Suppressor macrophage (primary cell): ENCODE measurements at regions not wholly inside any gene's neighbourhood (a gene's known extent, or its start where the extent isn't known, plus 50 kb on each side); places are given as distances from the start of the nearest gene placed in this dataset.
"Not testable (repeated sequence)": the region's sequence is repeated elsewhere in the genome, so short reads cannot be mapped to it uniquely, and the experiment has no call there.

Experiments
- DNase-seq, 4 experiments: peaks; one replicate each; pipeline ENCODE4 v3.0.0-alpha.2; 2020 to 2022

GRCh38 chr13:88429862-88430261 is 758.7 kb downstream of the SLITRK5 start:
- DNase-seq, result no peak

- no peak for DNase-seq
These were observed 763.8 kb downstream of the SLITRK5 start for GRCh38 chr13:88434953-88435352.

- no peak for DNase-seq
These were observed 765.8 kb downstream of the SLITRK5 start for GRCh38 chr13:88436974-88437373.

GRCh38 chr13:88450515-88450914 is 779.3 kb downstream of the SLITRK5 start:
- no peak for DNase-seq

GRCh38 chr13:88456151-88456550 is 785.0 kb downstream of the SLITRK5 start:
- peak; percentile 5 to 41 (median 26) for DNase-seq

GRCh38 chr13:88459331-88459730 is 788.2 kb downstream of the SLITRK5 start:
- no peak for DNase-seq

- DNase-seq, result no peak
These were observed 790.3 kb downstream of the SLITRK5 start for GRCh38 chr13:88461272-88462009.

- no peak for DNase-seq
These were observed 793.7 kb downstream of the SLITRK5 start for GRCh38 chr13:88464851-88465250.

- DNase-seq, result no peak
These were observed 801.1 kb downstream of the SLITRK5 start for GRCh38 chr13:88472316-88472715.

- DNase-seq, result no peak
These were observed 812.0 kb downstream of the SLITRK5 start for GRCh38 chr13:88483202-88483601.

- no peak for DNase-seq
These were observed 836.7 kb downstream of the SLITRK5 start for GRCh38 chr13:88507909-88508308.

- not testable (repeated sequence) for DNase-seq
These were observed 841.8 kb downstream of the SLITRK5 start for GRCh38 chr13:88512993-88513392.

- no peak for DNase-seq
These were observed 855.1 kb downstream of the SLITRK5 start for GRCh38 chr13:88526186-88526852.

- DNase-seq, result no peak
These were observed 855.7 kb downstream of the SLITRK5 start for GRCh38 chr13:88526853-88527215.

GRCh38 chr13:88541994-88542393 is 870.8 kb downstream of the SLITRK5 start:
- no peak for DNase-seq

GRCh38 chr13:88544836-88545235 is 873.7 kb downstream of the SLITRK5 start:
- no peak for DNase-seq

- no peak for DNase-seq
These were observed 881.8 kb downstream of the SLITRK5 start for GRCh38 chr13:88552966-88553365.

GRCh38 chr13:88565566-88565965 is 894.4 kb downstream of the SLITRK5 start:
- DNase-seq, result no peak

- DNase-seq, result no peak
These were observed 914.7 kb downstream of the SLITRK5 start for GRCh38 chr13:88585861-88586260.

- DNase-seq, result no peak
These were observed 915.1 kb downstream of the SLITRK5 start for GRCh38 chr13:88586263-88586662.

- no peak for DNase-seq
These were observed 919.4 kb downstream of the SLITRK5 start for GRCh38 chr13:88590574-88590973.

- no peak for DNase-seq
These were observed 920.9 kb downstream of the SLITRK5 start for GRCh38 chr13:88592105-88592504.

GRCh38 chr13:88601949-88602348 is 930.8 kb downstream of the SLITRK5 start:
- no peak for DNase-seq
